ENCODE measurements at regions not wholly inside any gene's neighbourhood (a gene's known extent, or its start where the extent isn't known, plus 50 kb on each side); places are given as distances from the start of the nearest gene placed in this dataset.

DNA sequence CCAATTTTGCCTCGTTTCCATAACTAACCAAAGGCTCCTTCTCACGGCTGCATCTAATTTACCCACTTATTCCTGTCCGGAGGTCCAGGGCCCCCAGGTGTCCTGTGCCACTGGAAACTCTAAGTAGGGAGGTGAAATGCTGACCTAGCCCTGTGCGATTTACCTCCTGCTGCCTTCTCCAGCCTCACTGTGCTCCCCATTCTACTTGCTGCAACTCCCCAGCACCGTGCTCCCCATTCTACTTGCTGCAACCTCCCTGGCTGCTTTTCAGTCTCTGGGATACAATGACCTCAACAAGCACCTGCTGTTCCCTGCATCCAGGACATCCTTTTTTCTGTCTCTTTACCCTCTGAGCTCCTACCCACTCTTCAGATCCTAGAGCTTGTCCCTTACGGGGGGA, 254.7 kb upstream of the PROK2 start (continued):
- TF ChIP-seq TEAD4 (IDR thresholded peaks at IDR 0.05; ENCODE audit: low read depth, low read length) (no peak), JUN (IDR thresholded peaks at IDR 0.05; ENCODE audit: low read depth, low read length) (no peak), CHD2 (IDR thresholded peaks at IDR 0.05; ENCODE audit: low read length) (no peak), ASH2L (IDR thresholded peaks at IDR 0.05; ENCODE audit: low read length) (no peak), EZH2 (IDR thresholded peaks at IDR 0.05; ENCODE audit: low read depth, low read length, severe bottlenecking) (no peak)
- TF ChIP-seq, protein P1, sequence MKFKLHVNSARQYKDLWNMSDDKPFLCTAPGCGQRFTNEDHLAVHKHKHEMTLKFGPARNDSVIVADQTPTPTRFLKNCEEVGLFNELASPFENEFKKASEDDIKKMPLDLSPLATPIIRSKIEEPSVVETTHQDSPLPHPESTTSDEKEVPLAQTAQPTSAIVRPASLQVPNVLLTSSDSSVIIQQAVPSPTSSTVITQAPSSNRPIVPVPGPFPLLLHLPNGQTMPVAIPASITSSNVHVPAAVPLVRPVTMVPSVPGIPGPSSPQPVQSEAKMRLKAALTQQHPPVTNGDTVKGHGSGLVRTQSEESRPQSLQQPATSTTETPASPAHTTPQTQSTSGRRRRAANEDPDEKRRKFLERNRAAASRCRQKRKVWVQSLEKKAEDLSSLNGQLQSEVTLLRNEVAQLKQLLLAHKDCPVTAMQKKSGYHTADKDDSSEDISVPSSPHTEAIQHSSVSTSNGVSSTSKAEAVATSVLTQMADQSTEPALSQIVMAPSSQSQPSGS (IDR thresholded peaks at IDR 0.05; ENCODE audit: low read length): no peak

Measured in H1 (cell line).